Loucy (cell line): ENCODE measurements at regions not wholly inside any gene's neighbourhood (a gene's known extent, or its start where the extent isn't known, plus 50 kb on each side); places are given as distances from the start of the nearest gene placed in this dataset.

ENCODE experiments used
- H2AFZ ChIP-seq: fragments of 200-600 bp; sonication (generic); 2 replicates; pipeline ENCODE4 v1.6.0; 2016; ENCODE audit warnings: antibody characterized with exemption, mild to moderate bottlenecking, low read length, moderate library complexity
- H3F3A ChIP-seq: fragments of 200-600 bp; 2 replicates; pipeline ENCODE4 v1.6.0; 2016; ENCODE audit warnings: antibody characterized with exemption, low read depth, mild to moderate bottlenecking
- H3K27me3 ChIP-seq: fragments of 200-600 bp; sonication (generic); 2 replicates; pipeline ENCODE4 v1.6.1; 2014; ENCODE audit warnings: low read length, mild to moderate bottlenecking; ENCODE audit not compliant: insufficient read depth, poor library complexity, severe bottlenecking
- H3K36me3 ChIP-seq: fragments of 200-600 bp; sonication (generic); 2 replicates; pipeline ENCODE4 v1.6.1; 2016; ENCODE audit warnings: low read length; ENCODE audit not compliant: insufficient read depth
- H3K4me1 ChIP-seq: fragments of 200-600 bp; sonication (generic); 2 replicates; pipeline ENCODE4 v1.5.1; 2014; ENCODE audit warnings: low read length, mild to moderate bottlenecking; ENCODE audit not compliant: insufficient read depth, poor library complexity, severe bottlenecking
- H3K4me2 ChIP-seq: fragments of 200-600 bp; sonication (generic); 2 replicates; pipeline ENCODE4 v1.6.0; 2014; ENCODE audit warnings: antibody characterized with exemption, low read length, low read depth, mild to moderate bottlenecking; ENCODE audit not compliant: poor library complexity, severe bottlenecking
- H3K4me3 ChIP-seq: fragments of 200-600 bp; sonication (generic); 2 replicates; pipeline ENCODE4 v1.5.1; 2014; ENCODE audit warnings: low read length, mild to moderate bottlenecking, mixed read lengths; ENCODE audit not compliant: poor library complexity, severe bottlenecking
- H3K79me2 ChIP-seq: fragments of 200-600 bp; sonication (generic); 2 replicates; pipeline ENCODE4 v1.6.1; 2014; ENCODE audit warnings: low read length; ENCODE audit not compliant: insufficient read depth
- H3K9ac ChIP-seq: fragments of 200-600 bp; sonication (generic); 2 replicates; pipeline ENCODE4 v1.6.0; 2014; ENCODE audit warnings: mild to moderate bottlenecking, low read depth, low read length, moderate library complexity; ENCODE audit not compliant: poor library complexity, severe bottlenecking
- H3K9me2 ChIP-seq: fragments of 200-600 bp; sonication (generic); replicated peaks from 2 replicates; pipeline ENCODE4 v1.6.1; 2016; ENCODE audit warnings: low read depth, low read length, mixed read lengths
- H3K9me3 ChIP-seq: fragments of 200-600 bp; sonication (generic); 2 replicates; pipeline ENCODE4 v1.6.1; 2014; ENCODE audit warnings: mild to moderate bottlenecking, antibody characterized with exemption, low read length, low read depth; ENCODE audit not compliant: insufficient read depth
- H4K20me1 ChIP-seq: fragments of 200-600 bp; sonication (generic); 2 replicates; pipeline ENCODE4 v1.6.0; 2014; ENCODE audit warnings: antibody characterized with exemption, low read length, mild to moderate bottlenecking; ENCODE audit not compliant: insufficient read depth, poor library complexity, severe bottlenecking
- EZH2phosphoT487 ChIP-seq: fragments of 200-600 bp; IDR thresholded peaks from 2 replicates; pipeline ENCODE4 v1.6.1; 2018; ENCODE audit warnings: antibody characterized with exemption, mild to moderate bottlenecking, moderate library complexity, borderline replicate concordance
- TF ChIP-seq, protein P1 (sequence below): fragments of 200-600 bp; sonication (generic); conservative IDR thresholded peaks from 2 replicates; pipeline ENCODE4 v1.5.1; 2014; ENCODE audit warnings: mild to moderate bottlenecking, antibody characterized with exemption, low read length

DNA sequence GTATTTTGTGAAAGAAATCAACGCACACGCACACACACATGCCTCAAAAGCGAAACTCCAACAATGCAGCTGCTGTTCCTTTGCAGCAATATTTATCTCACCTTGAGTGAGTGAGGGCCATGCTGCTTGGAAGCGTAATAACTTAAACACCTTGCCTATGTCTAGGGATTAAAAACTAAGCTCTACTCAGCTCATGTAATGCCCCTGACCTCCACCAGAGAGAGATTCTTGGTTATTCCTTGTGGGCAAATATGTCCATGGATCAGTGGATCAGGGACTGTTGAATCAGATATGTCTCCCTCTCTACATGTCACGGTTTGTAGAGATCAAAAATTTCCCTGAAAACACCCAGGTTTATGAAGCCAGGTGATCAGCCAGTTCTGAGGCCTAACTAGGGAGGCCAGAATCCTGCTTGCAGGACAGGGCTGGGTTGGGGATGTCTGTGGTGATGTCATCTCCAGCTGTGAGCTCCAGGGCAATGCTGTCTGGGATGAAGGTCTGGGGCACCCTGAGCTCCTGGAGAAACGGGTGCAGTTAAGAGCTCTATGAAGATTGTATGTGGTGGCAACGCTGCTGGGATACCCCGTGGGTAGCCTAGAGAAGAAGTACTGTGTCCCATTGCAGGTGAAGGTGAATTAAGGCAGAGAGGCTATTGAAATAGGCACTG lies 149.4 kb downstream of the KCNJ12 start:
- Histone ChIP-seq H3K27me3 (no peaks in the 10 kb centered on the region), H4K20me1 (no peaks in the 10 kb centered on the region), H3F3A (no peaks in the 10 kb centered on the region), H3K4me2 (no peak overlapping the region), H3K9ac (no peak overlapping the region), H3K9me2 (no peaks in the 10 kb centered on the region), H3K36me3 (no peaks in the 10 kb centered on the region), H3K4me1 (no peaks in the 10 kb centered on the region), H2AFZ (no peak overlapping the region), H3K4me3 (no peak overlapping the region), H3K79me2 (no peaks in the 10 kb centered on the region), H3K9me3 (no peaks in the 10 kb centered on the region; the same call in 1 of the 2 replicates)
- TF ChIP-seq, protein P1, sequence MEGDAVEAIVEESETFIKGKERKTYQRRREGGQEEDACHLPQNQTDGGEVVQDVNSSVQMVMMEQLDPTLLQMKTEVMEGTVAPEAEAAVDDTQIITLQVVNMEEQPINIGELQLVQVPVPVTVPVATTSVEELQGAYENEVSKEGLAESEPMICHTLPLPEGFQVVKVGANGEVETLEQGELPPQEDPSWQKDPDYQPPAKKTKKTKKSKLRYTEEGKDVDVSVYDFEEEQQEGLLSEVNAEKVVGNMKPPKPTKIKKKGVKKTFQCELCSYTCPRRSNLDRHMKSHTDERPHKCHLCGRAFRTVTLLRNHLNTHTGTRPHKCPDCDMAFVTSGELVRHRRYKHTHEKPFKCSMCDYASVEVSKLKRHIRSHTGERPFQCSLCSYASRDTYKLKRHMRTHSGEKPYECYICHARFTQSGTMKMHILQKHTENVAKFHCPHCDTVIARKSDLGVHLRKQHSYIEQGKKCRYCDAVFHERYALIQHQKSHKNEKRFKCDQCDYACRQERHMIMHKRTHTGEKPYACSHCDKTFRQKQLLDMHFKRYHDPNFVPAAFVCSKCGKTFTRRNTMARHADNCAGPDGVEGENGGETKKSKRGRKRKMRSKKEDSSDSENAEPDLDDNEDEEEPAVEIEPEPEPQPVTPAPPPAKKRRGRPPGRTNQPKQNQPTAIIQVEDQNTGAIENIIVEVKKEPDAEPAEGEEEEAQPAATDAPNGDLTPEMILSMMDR = no peak
- no peak for TF ChIP-seq EZH2phosphoT487

DNA sequence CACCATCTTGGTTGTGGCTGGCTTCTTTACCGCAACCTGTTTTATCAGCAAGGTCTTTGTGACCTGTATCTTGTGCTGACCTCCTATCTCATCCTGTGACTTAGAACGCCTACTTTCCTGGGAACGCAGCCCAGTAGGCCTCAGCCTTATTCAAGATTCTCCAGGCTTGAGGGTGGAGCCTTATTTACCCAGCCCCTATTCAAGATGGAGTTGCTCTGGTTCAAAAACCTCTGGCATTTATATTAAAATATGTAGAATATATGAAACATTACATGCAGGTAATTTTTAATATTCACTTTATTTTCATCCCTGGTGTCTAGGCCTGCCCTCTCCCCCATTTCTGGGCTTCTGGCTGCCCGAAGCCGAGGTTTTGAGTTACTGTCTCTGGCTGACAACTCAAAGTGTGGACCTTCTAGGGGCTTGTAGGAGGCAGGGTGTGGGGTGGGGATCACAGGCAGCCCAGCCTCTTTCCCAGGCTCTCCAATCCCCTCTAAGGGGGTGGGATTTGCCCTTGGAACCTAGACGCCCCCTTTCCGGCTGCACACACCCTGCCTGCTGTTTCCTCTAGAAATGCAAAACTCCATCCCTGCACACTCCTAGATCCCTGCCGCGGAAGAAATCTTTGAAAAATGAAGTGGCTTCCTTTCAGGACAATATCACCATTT lies 152.0 kb downstream of the KCNJ12 start:
- no peaks in the 10 kb centered on the region for H3K4me1 ChIP-seq
- no peaks in the 10 kb centered on the region for H3F3A ChIP-seq
- no peaks in the 10 kb centered on the region for H4K20me1 ChIP-seq
- H3K27me3 ChIP-seq = no peaks in the 10 kb centered on the region
- TF ChIP-seq, protein P1 = no peak
- TF ChIP-seq EZH2phosphoT487 = no peak
- no peaks in the 10 kb centered on the region; the same call in 1 of the 2 replicates for H3K9me3 ChIP-seq
- no peaks in the 10 kb centered on the region for H3K79me2 ChIP-seq
- no peaks in the 10 kb centered on the region for H3K9me2 ChIP-seq
- no peaks in the 10 kb centered on the region for H3K36me3 ChIP-seq
- no peak overlapping the region for H3K9ac ChIP-seq
- no peak overlapping the region for H3K4me2 ChIP-seq
- H3K4me3 ChIP-seq = no peak overlapping the region
- no peak overlapping the region for H2AFZ ChIP-seq

DNA sequence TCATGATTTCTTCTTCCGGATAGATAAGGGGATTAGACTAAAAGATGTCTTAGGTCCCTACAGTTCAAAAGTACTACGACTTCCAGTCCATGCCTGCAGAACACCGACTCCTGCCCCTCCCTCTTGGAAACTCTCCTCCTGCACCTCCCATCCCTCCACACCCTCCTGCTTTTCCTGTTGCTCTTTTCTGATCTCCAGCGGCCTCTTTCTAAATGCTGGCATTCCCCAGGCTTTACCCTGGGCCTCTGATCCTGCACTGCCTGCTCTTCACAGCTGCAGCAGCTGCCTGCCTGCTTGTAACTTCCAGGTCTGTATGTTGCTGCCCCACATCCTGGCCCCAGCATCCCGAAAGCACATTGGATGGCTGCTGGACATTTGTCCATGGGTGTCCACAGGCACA lies 154.2 kb downstream of the KCNJ12 start:
- H3F3A ChIP-seq = no peaks in the 10 kb centered on the region
- no peak overlapping the region for H3K4me2 ChIP-seq
- H3K4me3 ChIP-seq = no peak overlapping the region
- no peaks in the 10 kb centered on the region for H4K20me1 ChIP-seq
- H3K36me3 ChIP-seq = no peaks in the 10 kb centered on the region
- no peaks in the 10 kb centered on the region for H3K4me1 ChIP-seq
- H3K27me3 ChIP-seq = no peaks in the 10 kb centered on the region
- H3K9me3 ChIP-seq = peaks cover 4% of the 10 kb centered on the region; the same call in 1 of the 2 replicates
- H3K79me2 ChIP-seq = no peaks in the 10 kb centered on the region
- TF ChIP-seq, protein P1 = no peak
- no peak for TF ChIP-seq EZH2phosphoT487
- no peak overlapping the region for H3K9ac ChIP-seq
- H3K9me2 ChIP-seq = no peaks in the 10 kb centered on the region
- no peak overlapping the region for H2AFZ ChIP-seq
